ENCODE measurements at regions not wholly inside any gene's neighbourhood (a gene's known extent, or its start where the extent isn't known, plus 50 kb on each side); places are given as distances from the start of the nearest gene placed in this dataset.
A peak's percentile ranks its signal among the peaks of the same experiment; 100 is the strongest.

DNA sequence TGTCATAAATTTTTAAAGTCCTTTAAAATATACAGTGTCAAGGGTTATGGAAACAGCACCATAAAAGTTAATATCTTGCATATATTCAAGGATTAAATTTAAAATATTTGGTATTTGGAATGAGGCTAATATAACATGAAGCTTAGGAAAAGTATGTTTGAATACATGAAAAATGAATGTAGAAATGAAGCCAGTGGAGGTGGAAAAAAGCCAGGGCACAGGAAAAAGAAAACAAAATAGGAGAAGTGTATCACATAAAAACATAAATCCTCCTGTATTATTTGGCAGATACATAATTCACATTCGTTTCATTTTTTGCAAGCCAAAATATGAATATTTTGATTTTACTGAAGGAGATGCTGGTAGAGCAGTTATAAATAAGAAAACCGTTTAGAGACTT is 587.0 kb upstream of the ZNF608 start:
- DNase-seq (ENCODE audit: low read depth): no peak

DNA sequence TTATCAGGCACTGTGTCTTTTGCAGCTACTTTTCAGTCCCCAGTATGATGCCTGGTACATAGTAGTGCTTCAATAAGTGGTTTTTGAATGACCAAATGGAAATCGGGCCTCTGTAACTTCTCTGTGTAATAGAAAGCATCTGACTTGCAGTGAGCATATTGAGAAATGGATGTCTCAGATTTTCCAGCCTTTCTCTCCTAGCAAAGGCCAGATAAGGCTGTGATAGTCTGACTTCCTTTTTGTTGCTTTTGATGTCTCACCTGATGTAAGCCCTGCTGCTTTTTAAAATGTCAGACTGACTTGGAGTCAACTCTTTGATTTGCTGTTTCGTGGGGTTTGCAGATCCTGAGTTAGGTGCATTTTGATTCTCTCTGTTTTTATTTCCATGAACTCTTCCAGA is 590.0 kb upstream of the ZNF608 start:
- DNase-seq (ENCODE audit: low read depth): no peak

GRCh38 chr5:125337294-125337693 is 590.9 kb upstream of the ZNF608 start:
- no peak for DNase-seq (ENCODE audit: low read depth)

DNA sequence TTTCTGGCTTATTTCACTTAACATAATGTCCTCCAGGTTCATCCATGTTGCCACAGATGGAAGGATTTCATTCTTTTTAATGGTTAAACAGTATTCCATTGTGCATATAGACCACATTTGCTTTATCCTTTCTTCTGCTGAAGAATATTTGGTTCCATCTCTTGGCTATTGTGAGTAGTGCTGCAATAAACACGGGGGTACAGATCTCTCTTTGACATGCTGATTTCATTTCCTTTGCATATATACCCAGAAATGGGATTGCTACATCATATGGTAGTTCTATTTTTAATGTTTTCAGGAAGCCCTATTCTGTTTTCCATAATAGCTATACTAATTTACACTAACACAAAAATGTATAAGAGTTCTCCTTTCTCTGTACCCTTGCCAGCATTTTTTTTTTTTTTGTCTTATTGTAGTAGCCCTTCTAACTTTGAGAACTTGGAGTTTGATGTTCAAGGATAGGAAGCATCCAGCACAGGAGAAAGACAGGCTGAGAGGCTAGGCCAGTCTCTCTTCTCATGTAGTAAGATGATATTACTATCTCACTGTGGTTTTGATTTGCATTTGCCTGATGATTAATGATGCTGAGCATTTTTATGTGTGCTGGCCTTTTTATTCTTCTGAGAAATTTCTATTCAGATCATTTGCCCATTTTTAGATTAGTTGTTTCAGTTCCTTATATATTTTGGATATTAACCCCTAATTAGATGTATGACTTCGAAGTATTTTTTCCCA is 592.2 kb upstream of the ZNF608 start:
- DNase-seq (ENCODE audit: low read depth): no peak

- no peak for DNase-seq (ENCODE audit: low read depth)
Measured at GRCh38 chr5:125341436-125341835, 595.0 kb upstream of the ZNF608 start.

GRCh38 chr5:125343015-125343414 is 596.6 kb upstream of the ZNF608 start:
- DNase-seq (ENCODE audit: low read depth): no peak

DNA sequence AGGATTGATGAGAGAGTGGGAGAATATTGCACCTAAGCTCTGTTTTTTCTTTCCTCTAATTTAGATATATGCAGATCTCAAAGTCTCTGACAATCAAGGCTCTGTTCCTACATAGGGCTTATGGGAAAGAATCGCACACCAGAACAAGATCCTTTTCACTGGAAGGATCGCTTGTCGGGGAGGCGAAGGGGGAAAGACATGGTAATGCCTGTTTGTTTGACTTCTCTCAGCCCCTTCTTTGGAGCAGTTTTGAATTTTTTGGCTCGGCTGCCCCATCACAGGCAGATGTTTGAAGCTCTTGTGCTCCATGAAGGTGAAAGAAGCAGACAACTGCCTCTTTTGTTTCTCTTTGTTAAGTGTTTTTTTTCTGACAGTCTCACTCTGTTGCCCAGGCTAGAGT is 599.9 kb upstream of the ZNF608 start:
- DNase-seq (ENCODE audit: low read depth): no peak

- DNase-seq (ENCODE audit: low read depth): no peak
Measured at GRCh38 chr5:125348221-125348692, 601.8 kb upstream of the ZNF608 start.

- DNase-seq (ENCODE audit: low read depth): no peak
Measured at GRCh38 chr5:125348936-125349831, 602.7 kb upstream of the ZNF608 start.

- no peak for DNase-seq (ENCODE audit: low read depth)
Measured at GRCh38 chr5:125357660-125358059, 611.2 kb upstream of the ZNF608 start.

- DNase-seq (ENCODE audit: low read depth): no peak
Measured at GRCh38 chr5:125365747-125366146, 619.3 kb upstream of the ZNF608 start.

DNA sequence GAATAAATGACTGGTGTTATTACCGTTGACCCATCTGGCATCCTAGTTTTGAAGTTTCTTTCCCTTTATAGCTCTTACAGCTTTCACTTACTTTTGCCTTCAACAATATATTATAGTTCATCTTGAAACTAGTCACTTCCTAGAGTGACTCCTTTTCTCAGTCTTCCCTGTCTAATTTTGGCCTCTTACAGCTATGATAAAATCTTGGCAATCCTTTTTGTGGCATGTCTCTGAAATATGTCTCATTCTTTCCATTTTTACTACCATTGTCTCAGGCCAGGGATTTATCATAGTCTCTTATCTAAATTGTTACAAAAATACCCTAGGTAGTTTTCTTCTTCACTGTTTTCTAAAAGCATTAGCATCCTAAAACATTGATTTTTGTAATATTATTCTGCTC is 621.3 kb upstream of the ZNF608 start:
- no peak for DNase-seq (ENCODE audit: low read depth)

GRCh38 chr5:125370461-125371205 is 624.2 kb upstream of the ZNF608 start:
- DNase-seq (ENCODE audit: low read depth): no peak

GRCh38 chr5:125372694-125373631 is 626.5 kb upstream of the ZNF608 start:
- DNase-seq (ENCODE audit: low read depth): peak; percentile 60

DNA sequence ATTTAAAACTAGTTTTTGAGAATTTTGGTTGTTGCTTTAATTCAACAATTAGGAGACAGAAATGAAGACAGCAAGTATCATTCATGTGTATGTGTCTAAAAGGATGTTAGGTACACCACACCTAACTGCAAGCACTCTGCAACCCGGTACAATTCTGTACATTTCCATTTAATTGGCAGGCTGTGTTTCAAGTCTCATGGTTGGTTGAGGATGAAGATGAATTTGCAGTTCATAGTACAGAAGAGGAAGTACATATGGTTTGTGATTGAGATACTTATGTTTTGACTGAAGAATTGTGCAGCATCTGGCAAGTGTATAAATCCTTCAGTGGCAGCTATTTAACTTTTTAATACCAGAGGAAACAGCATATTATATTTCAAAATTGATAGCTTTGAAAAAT is 628.7 kb upstream of the ZNF608 start:
- DNase-seq (ENCODE audit: low read depth): no peak

DNA sequence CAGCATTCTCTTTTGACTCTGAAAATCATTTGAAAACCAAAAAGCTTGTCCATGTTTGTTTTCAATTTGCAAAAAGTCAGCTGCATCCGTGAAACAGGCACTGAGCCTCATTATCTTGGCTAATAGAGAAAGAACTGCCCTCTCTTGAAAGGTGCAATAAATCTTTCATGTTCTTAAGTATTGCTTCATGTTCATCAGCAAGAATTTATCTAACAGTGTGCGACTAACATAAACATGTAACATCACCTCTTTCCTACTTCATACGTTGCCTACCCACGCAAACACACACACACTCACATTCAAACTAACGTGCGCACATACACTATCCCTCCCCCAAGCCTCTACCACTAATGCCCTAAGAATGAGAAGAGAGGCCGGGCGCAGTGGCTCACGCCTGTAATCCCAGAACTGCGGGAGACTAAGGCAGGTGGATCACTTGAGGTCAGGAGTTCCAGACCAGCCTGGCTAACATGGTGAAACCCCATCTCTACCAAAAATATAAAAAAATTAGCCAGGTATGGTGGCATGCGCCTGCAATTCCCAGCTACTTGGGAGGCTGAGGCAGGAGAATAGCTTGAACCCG is 629.7 kb upstream of the ZNF608 start:
- no peak for DNase-seq (ENCODE audit: low read depth)

DNA sequence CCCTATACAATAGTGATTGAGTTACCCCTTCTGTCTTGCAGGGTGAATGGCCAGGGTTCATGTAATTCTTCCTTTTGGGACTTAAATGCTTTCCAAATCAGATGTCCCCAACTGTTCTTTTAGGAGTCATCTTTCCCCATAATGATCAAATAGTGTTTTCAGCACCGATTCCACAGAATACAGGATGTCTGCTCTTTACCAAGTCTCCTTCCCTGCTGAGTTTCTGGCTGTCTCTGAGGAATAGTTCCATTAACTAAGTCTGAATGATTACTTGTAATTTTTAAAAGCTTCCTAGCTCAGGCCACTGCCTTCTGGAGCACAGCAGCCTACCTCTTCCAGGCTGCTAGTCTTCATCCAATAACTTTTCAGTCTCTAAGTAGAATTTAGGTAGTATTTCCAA is 630.7 kb upstream of the ZNF608 start:
- no peak for DNase-seq (ENCODE audit: low read depth)

- no peak for DNase-seq (ENCODE audit: low read depth)
Measured at GRCh38 chr5:125381290-125381689, 634.9 kb upstream of the ZNF608 start.

GRCh38 chr5:125384071-125384470 is 637.6 kb upstream of the ZNF608 start:
- no peak for DNase-seq (ENCODE audit: low read depth)

DNA sequence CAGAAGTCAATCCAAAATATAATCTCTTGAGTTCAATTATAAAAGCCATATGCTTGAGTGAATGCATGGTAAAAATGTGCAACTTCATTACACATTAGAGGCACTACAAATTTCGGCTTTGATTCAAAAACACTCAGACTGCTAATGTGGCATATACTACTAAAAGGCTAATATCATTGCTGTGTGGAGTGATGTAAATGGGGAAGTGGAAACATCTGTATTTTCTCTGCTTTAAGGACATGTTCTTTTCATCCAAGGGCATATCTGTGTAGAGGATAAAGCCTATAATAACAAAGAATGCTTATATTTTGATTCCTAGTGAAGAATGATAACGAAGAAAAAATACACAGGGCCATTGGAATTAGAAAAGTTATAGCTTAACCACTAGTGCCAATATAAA is 643.9 kb upstream of the ZNF608 start:
- no peak for DNase-seq (ENCODE audit: low read depth)

- no peak for DNase-seq (ENCODE audit: low read depth)
Measured at GRCh38 chr5:125393221-125393815, 646.9 kb upstream of the ZNF608 start.
